K562 (cell line): ENCODE measurements at regions not wholly inside any gene's neighbourhood (a gene's known extent, or its start where the extent isn't known, plus 50 kb on each side); places are given as distances from the start of the nearest gene placed in this dataset.

ENCODE experiments used
- ATAC-seq: fragments of 200-7000 bp; cut with Tn5 transposase; 3 replicates; pipeline ENCODE4 v1.9.1; 2020; ENCODE audit warnings: moderate library complexity
- BruUV-seq: library from RNA; stranded (reverse); fragments of 400-500 nt; replicated peaks from 2 replicates; lab custom pipeline; 2021; lab: Mats Ljungman, UMichigan
- CTCF ChIA-PET: fragments of 300-600 bp; formaldehyde crosslinking; extraction: SDS; loops from one replicate; lab custom pipeline; 2021; ENCODE audit warnings: low intra/inter-chr PET ratio; lab: Yijun Ruan, JAX
- POLR2A ChIA-PET: fragments of 300-600, 350-650 bp; sonication (Branson Sonifier 250); formaldehyde crosslinking; extraction: SDS; loops from one replicate; lab custom pipeline; 2021; ENCODE audit warnings: antibody characterized with exemption, inconsistent platforms; lab: Yijun Ruan, JAX
- DNase-seq, 4 experiments: peaks; one replicate each; pipeline versions ENCODE4 v3.0.0 to v3.0.0-alpha.2; 2011 to 2018; ENCODE audit warnings: low spot score in 3 of 4, mixed read lengths in 3 of 4; ENCODE audit errors: extremely low read depth in 1 of 4
- FAIRE-seq: peaks from 2 replicates; lab custom pipeline; 2011; peaks lifted over from hg19 to GRCh38; lab: Jason Lieb, UNC
- H2AFZ ChIP-seq: 2 replicates; pipeline ENCODE4 v1.6.0; 2011; ENCODE audit warnings: low read depth, low read length, control low read depth, inconsistent platforms
- H3K27ac ChIP-seq: fragments of 200-600 bp; 3 replicates; pipeline ENCODE4 v1.8.0; 2011; ENCODE audit warnings: low read depth, mild to moderate bottlenecking, control low read depth, inconsistent platforms, low read length, moderate library complexity, mixed read lengths; ENCODE audit errors: extremely low read depth
- H3K27me3 ChIP-seq, 2 experiments: fragments of 300-600 bp in 1 of 2; 2 replicates in 1 of 2; 3 replicates in 1 of 2; pipeline versions ENCODE4 v1.6.0 to v1.8.0; 2011; ENCODE audit warnings: inconsistent platforms in 2 of 2, low read length in 2 of 2, mild to moderate bottlenecking in 1 of 2, mixed read lengths in 1 of 2, moderate library complexity in 1 of 2; ENCODE audit not compliant: control insufficient read depth in 2 of 2, insufficient read depth in 2 of 2
- H3K36me3 ChIP-seq: fragments of 300-600 bp; 3 replicates; pipeline ENCODE4 v1.8.0; 2011; ENCODE audit warnings: mild to moderate bottlenecking, low read length, inconsistent platforms; ENCODE audit not compliant: control insufficient read depth, insufficient read depth
- H3K4me1 ChIP-seq, 2 experiments: fragments of 200-600 bp in 1 of 2; replicated peaks in 1 of 2; 2 replicates in 1 of 2; 3 replicates in 1 of 2; pipeline versions ENCODE4 v1.5.1 to v1.8.0; 2011; ENCODE audit warnings: inconsistent platforms in 2 of 2, low read length in 2 of 2, mild to moderate bottlenecking in 1 of 2, mixed read lengths in 1 of 2, moderate library complexity in 1 of 2; ENCODE audit not compliant: control insufficient read depth in 2 of 2, insufficient read depth in 2 of 2
- H3K4me2 ChIP-seq: 2 replicates; pipeline ENCODE4 v1.6.1; 2011; ENCODE audit warnings: low read length, control low read depth, inconsistent platforms, mixed read lengths; ENCODE audit not compliant: insufficient read depth
- H3K4me3 ChIP-seq: fragments of 200-600 bp; sonication (generic), shearing (Covaris generic); 2 replicates; pipeline ENCODE4 v1.5.1; 2016; ENCODE audit warnings: control low read depth, inconsistent platforms
- H3K79me2 ChIP-seq: fragments of 200-600 bp; 3 replicates; pipeline ENCODE4 v1.8.0; 2011; ENCODE audit warnings: low read length, inconsistent platforms; ENCODE audit not compliant: control insufficient read depth, insufficient read depth
- H3K9ac ChIP-seq, 2 experiments: 2 replicates each; pipeline versions ENCODE4 v1.6.0 to v1.6.1; 2011; ENCODE audit warnings: low read depth in 2 of 2, low read length in 2 of 2, control low read depth in 1 of 2, inconsistent platforms in 1 of 2, mild to moderate bottlenecking in 1 of 2, mixed read lengths in 1 of 2; ENCODE audit not compliant: insufficient read depth in 1 of 2
- H3K9me1 ChIP-seq: one replicate; pipeline ENCODE4 v1.6.0; 2011; ENCODE audit warnings: inconsistent platforms, mild to moderate bottlenecking, low read length, moderate library complexity; ENCODE audit not compliant: control insufficient read depth, insufficient read depth
- H3K9me3 ChIP-seq: replicated peaks from 2 replicates; pipeline ENCODE4 v1.5.1; 2011; ENCODE audit warnings: low read depth, low read length, inconsistent platforms; ENCODE audit not compliant: control insufficient read depth, insufficient read depth
- H4K20me1 ChIP-seq: replicated peaks from 2 replicates; pipeline ENCODE4 v1.6.1; 2011; ENCODE audit warnings: low read length, inconsistent platforms, mixed read lengths; ENCODE audit not compliant: control insufficient read depth, insufficient read depth
- KLF1 ChIP-seq: fragments of 450-650 bp; IDR thresholded peaks from 2 replicates; pipeline ENCODE4 v1.6.1; 2016; ENCODE audit warnings: missing genetic modification characterization, missing compliant biosample characterization
- MNT ChIP-seq, 2 experiments: fragments of 450-650 bp; conservative IDR thresholded peaks; 2 replicates each; pipeline ENCODE4 v1.6.1; 2017; ENCODE audit warnings: mild to moderate bottlenecking in 2 of 2, moderate library complexity in 2 of 2
- MYBL2 ChIP-seq, 2 experiments: fragments of 450-650 bp in 1 of 2; sonication (generic) in 1 of 2; formaldehyde crosslinking in 1 of 2; IDR thresholded peaks; 2 replicates each; pipeline versions ENCODE4 v1.6.1 to v1.8.1; 2017 to 2022; ENCODE audit warnings: borderline replicate concordance in 1 of 2, inconsistent platforms in 1 of 2, low read depth in 1 of 2, mild to moderate bottlenecking in 1 of 2, missing genetic modification reagents in 1 of 2, moderate library complexity in 1 of 2
- WGBS: fragments of 100-300 bp; shearing (Covaris generic); methylation state at CpG from one replicate; pipeline ENCODE4 v1.1.6; 2016; ENCODE audit warnings: low coverage, mixed read lengths; ENCODE audit not compliant: insufficient coverage; ENCODE audit errors: missing lambda C conversion rate; 5-methylcytosine and 5-hydroxymethylcytosine counted together
- in situ Hi-C: fragments of 300-500 bp; cut with MboI; formaldehyde crosslinking; loops from 4 replicates; pipeline ENCODE4 v1.15.0; 2018; ENCODE audit warnings: inconsistent platforms, mixed read lengths
- intact Hi-C: fragments of 100-400 bp; cut with micrococcal nuclease; formaldehyde crosslinking; loops from 2 replicates; pipeline ENCODE4 v1.14.2; 2022

- 0% methylated on average over 4 of the region's 5 CpGs for WGBS
- no peak overlapping the region for H2AFZ ChIP-seq
- no peaks in the 10 kb centered on the region for H3K27me3 ChIP-seq
- intact Hi-C loops, result no loop called here
- POLR2A ChIA-PET, result no interaction called here
- no peaks in the 10 kb centered on the region for H3K4me1 ChIP-seq
- H3K9ac ChIP-seq, result no peak overlapping the region
- BruUV-seq, result no TSS peak
- H3K9me1 ChIP-seq, result no peaks in the 10 kb centered on the region
- in situ Hi-C loops, result no loop called here
- H3K36me3 ChIP-seq, result no peaks in the 10 kb centered on the region
- ATAC-seq (no peak), DNase-seq (no peak), FAIRE-seq (no peak)
- no peaks in the 10 kb centered on the region for H3K9me3 ChIP-seq
- no peak overlapping the region for H3K4me3 ChIP-seq
- TF ChIP-seq MYBL2 (IDR thresholded peaks at IDR 0.05; ENCODE audit: low read depth), result no peak
- TF ChIP-seq MYBL2 (CRISPR knock-in tag; IDR thresholded peaks at IDR 0.05; ENCODE audit: borderline replicate concordance), result no peak
- TF ChIP-seq MNT (conservative IDR thresholded peaks at IDR 0.05), result no peak
- no peak for TF ChIP-seq KLF1 (tag)
- CTCF ChIA-PET, result no interaction called here
- H3K27ac ChIP-seq, result no peak overlapping the region
- H4K20me1 ChIP-seq, result no peaks in the 10 kb centered on the region
- no peaks in the 10 kb centered on the region for H3K79me2 ChIP-seq
- H3K4me2 ChIP-seq, result no peak overlapping the region
Measured at GRCh38 chr18:45357686-45358470, 257.4 kb upstream of the SLC14A2 start.
